Right lobe of liver (tissue), 4 donors: ENCODE measurements at regions not wholly inside any gene's neighbourhood (a gene's known extent, or its start where the extent isn't known, plus 50 kb on each side); places are given as distances from the start of the nearest gene placed in this dataset.

ENCODE experiments used
- POLR2A ChIP-seq: fragments of 450-650 bp; IDR thresholded peaks from one replicate; pipeline ENCODE4 v1.6.1; 2017; ENCODE audit warnings: antibody characterized with exemption, mild to moderate bottlenecking
- TF ChIP-seq, protein P1 (sequence below), 4 donors: fragments of 200-600 bp in 3 of 4; fragments of 450-650 bp in 1 of 4; IDR thresholded peaks; one replicate each; pipeline versions ENCODE4 v1.5.1 to v1.8.0; 2016 to 2022; ENCODE audit warnings: antibody characterized with exemption in 4 of 4, mild to moderate bottlenecking in 2 of 4
- donor health status: DM: no; HTN: no; CAD: no.
- donor health status: DM: no; HTN: no; CAD: no.
- donor health status: DM: no; HTN: yes; CAD: no.

DNA sequence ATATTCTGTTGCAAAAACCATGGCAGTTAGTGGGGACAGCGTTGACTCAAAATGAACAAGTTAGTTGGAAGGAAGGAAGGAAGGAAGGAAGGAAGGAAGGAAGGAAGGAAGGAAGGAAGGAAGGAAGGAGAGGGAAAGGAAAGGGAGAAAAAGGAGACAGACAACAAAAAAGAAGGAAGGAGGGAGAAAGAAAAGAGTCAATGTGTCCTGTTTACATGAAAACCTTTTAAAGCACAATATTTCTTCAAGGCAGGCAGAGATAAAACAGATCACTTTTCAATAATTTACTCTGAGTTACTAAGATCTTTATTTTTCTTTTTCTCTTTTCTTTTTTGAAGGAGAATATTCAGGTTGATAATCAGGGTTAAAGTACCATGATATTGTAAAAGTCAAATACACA lies 99.4 kb downstream of the CCER1 start:
- TF ChIP-seq, protein P1, sequence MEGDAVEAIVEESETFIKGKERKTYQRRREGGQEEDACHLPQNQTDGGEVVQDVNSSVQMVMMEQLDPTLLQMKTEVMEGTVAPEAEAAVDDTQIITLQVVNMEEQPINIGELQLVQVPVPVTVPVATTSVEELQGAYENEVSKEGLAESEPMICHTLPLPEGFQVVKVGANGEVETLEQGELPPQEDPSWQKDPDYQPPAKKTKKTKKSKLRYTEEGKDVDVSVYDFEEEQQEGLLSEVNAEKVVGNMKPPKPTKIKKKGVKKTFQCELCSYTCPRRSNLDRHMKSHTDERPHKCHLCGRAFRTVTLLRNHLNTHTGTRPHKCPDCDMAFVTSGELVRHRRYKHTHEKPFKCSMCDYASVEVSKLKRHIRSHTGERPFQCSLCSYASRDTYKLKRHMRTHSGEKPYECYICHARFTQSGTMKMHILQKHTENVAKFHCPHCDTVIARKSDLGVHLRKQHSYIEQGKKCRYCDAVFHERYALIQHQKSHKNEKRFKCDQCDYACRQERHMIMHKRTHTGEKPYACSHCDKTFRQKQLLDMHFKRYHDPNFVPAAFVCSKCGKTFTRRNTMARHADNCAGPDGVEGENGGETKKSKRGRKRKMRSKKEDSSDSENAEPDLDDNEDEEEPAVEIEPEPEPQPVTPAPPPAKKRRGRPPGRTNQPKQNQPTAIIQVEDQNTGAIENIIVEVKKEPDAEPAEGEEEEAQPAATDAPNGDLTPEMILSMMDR (IDR thresholded peaks at IDR 0.05) = no peak
- no peak for TF ChIP-seq POLR2A
